Colonic mucosa (tissue), 4 donors: ENCODE measurements at regions not wholly inside any gene's neighbourhood (a gene's known extent, or its start where the extent isn't known, plus 50 kb on each side); places are given as distances from the start of the nearest gene placed in this dataset.

Experiments
- DNase-seq: peaks from one replicate; pipeline ENCODE4 v3.0.0-alpha.2; 2020
- H3K27ac ChIP-seq: fragments of 200-600 bp; one replicate; pipeline ENCODE4 v1.8.0; 2021
- H3K27me3 ChIP-seq: fragments of 200-600 bp; one replicate; pipeline ENCODE4 v1.8.0; 2021
- H3K36me3 ChIP-seq: fragments of 200-600 bp; one replicate; pipeline ENCODE4 v1.8.0; 2021
- H3K4me1 ChIP-seq: fragments of 200-600 bp; one replicate; pipeline ENCODE4 v1.8.0; 2021; ENCODE audit warnings: mild to moderate bottlenecking
- H3K4me3 ChIP-seq: fragments of 200-600 bp; one replicate; pipeline ENCODE4 v1.8.0; 2021
- H3K9ac ChIP-seq, 2 donors: one replicate each; pipeline ENCODE4 v1.7.0; 2013; ENCODE audit warnings: control low read depth in 2 of 2, low read depth in 2 of 2, low read length in 2 of 2
- H3K9me3 ChIP-seq: fragments of 200-600 bp; one replicate; pipeline ENCODE4 v1.8.0; 2021
- CTCF ChIP-seq: fragments of 200-600 bp; IDR thresholded peaks from one replicate; pipeline ENCODE4 v1.8.0; 2022; ENCODE audit warnings: antibody characterized with exemption, mild to moderate bottlenecking
- intact Hi-C: fragments of 100-400 bp; cut with DNase I; formaldehyde crosslinking; loops from one replicate; pipeline ENCODE4 v1.14.1; 2022
- donor health status: healthy.
- donor health status: DM: no; HTN: no; CAD: no.
- donor health status: DM: no; HTN: no; CAD: no.

GRCh38 chr14:65331652-65332051 is 80.9 kb upstream of the FUT8 start:
- DNase-seq = no peak
- no peaks in the 10 kb centered on the region for H3K9me3 ChIP-seq
- no peak for TF ChIP-seq CTCF
- H3K4me3 ChIP-seq = no peak overlapping the region
- H3K27ac ChIP-seq = no peak overlapping the region
- no peaks in the 10 kb centered on the region for H3K27me3 ChIP-seq
- H3K36me3 ChIP-seq = no peaks in the 10 kb centered on the region
- peaks cover 17% of the 10 kb centered on the region for H3K4me1 ChIP-seq
- no peak overlapping the region for H3K9ac ChIP-seq
- intact Hi-C loops = no loop called here

GRCh38 chr14:65332141-65332871 is 80.2 kb upstream of the FUT8 start:
- intact Hi-C loops = no loop called here
- Histone ChIP-seq H3K27ac (no peak overlapping the region), H3K4me3 (no peak overlapping the region), H3K9me3 (no peaks in the 10 kb centered on the region), H3K4me1 (peaks cover 17% of the 10 kb centered on the region), H3K9ac (no peak overlapping the region), H3K27me3 (no peaks in the 10 kb centered on the region), H3K36me3 (no peaks in the 10 kb centered on the region)
- no peak for TF ChIP-seq CTCF
- no peak for DNase-seq

GRCh38 chr14:65333943-65334687 is 78.4 kb upstream of the FUT8 start:
- DNase-seq = peak; percentile 51
- H3K4me1 ChIP-seq = peaks cover 17% of the 10 kb centered on the region
- no peak for TF ChIP-seq CTCF

GRCh38 chr14:65334765-65335410 is 77.6 kb upstream of the FUT8 start:
- no peak for TF ChIP-seq CTCF
- peak overlapping the region; percentile 20 to 68 for H3K9ac ChIP-seq
- no peaks in the 10 kb centered on the region for H3K9me3 ChIP-seq
- peaks cover 17% of the 10 kb centered on the region for H3K4me1 ChIP-seq
- H3K36me3 ChIP-seq = no peaks in the 10 kb centered on the region
- H3K4me3 ChIP-seq = no peak overlapping the region
- H3K27ac ChIP-seq = peak overlapping the region; percentile 73
- DNase-seq = peak; percentile 79
- intact Hi-C loops = no loop called here
- no peaks in the 10 kb centered on the region for H3K27me3 ChIP-seq

More at GRCh38 chr14:65333943-65334687, 78.4 kb upstream of the FUT8 start:
- H3K27ac ChIP-seq = peak overlapping the region; percentile 73
- intact Hi-C loops = no loop called here
- no peaks in the 10 kb centered on the region for H3K36me3 ChIP-seq
- H3K4me3 ChIP-seq = no peak overlapping the region
- H3K9ac ChIP-seq = peak overlapping the region; percentile 20 to 68
- no peaks in the 10 kb centered on the region for H3K27me3 ChIP-seq
- no peaks in the 10 kb centered on the region for H3K9me3 ChIP-seq

GRCh38 chr14:65335411-65335947 is 77.1 kb upstream of the FUT8 start:
- H3K27ac ChIP-seq = peak overlapping the region; percentile 73
- intact Hi-C loops = no loop called here
- peak overlapping the region in 1 of 2 donors; percentile 68 for H3K9ac ChIP-seq
- no peak for TF ChIP-seq CTCF
- H3K4me1 ChIP-seq = peaks cover 17% of the 10 kb centered on the region
- H3K9me3 ChIP-seq = no peaks in the 10 kb centered on the region
- H3K36me3 ChIP-seq = no peaks in the 10 kb centered on the region
- no peaks in the 10 kb centered on the region for H3K27me3 ChIP-seq
- no peak overlapping the region for H3K4me3 ChIP-seq
- peak; percentile 74 for DNase-seq
